Chondrocyte (in vitro differentiated cells): ENCODE measurements at regions not wholly inside any gene's neighbourhood (a gene's known extent, or its start where the extent isn't known, plus 50 kb on each side); places are given as distances from the start of the nearest gene placed in this dataset.

ENCODE experiments used
- DNase-seq: peaks from one replicate; pipeline ENCODE4 v3.0.0; 2021; ENCODE audit warnings: mixed read lengths, low spot score
- H3K27ac Mint-ChIP-seq: one replicate; pipeline ENCODE4 v1.8.0; 2021; ENCODE audit warnings: mild to moderate bottlenecking, moderate library complexity, mixed read lengths; ENCODE audit not compliant: unreplicated experiment
- H3K27me3 Mint-ChIP-seq: 2 replicates; pipeline ENCODE4 v1.8.0; 2021; ENCODE audit warnings: low read depth, mixed read lengths
- H3K36me3 Mint-ChIP-seq: 2 replicates; pipeline ENCODE4 v1.8.0; 2021; ENCODE audit warnings: low read depth, mixed read lengths
- H3K4me1 Mint-ChIP-seq: 2 replicates; pipeline ENCODE4 v1.8.0; 2021; ENCODE audit warnings: low read depth, mild to moderate bottlenecking, mixed read lengths
- H3K4me3 Mint-ChIP-seq: one replicate; pipeline ENCODE4 v1.8.0; 2021; ENCODE audit warnings: mild to moderate bottlenecking, moderate library complexity, mixed read lengths; ENCODE audit not compliant: unreplicated experiment
- H3K9me3 Mint-ChIP-seq: 2 replicates; pipeline ENCODE4 v1.8.0; 2021; ENCODE audit warnings: low read depth, mixed read lengths
- TF ChIP-seq, protein P1 (sequence below): fragments of 200-600 bp; sonication (generic); IDR thresholded peaks from 2 replicates; pipeline ENCODE4 v1.5.0; 2021; ENCODE audit warnings: antibody characterized with exemption, mild to moderate bottlenecking, moderate library complexity

DNA sequence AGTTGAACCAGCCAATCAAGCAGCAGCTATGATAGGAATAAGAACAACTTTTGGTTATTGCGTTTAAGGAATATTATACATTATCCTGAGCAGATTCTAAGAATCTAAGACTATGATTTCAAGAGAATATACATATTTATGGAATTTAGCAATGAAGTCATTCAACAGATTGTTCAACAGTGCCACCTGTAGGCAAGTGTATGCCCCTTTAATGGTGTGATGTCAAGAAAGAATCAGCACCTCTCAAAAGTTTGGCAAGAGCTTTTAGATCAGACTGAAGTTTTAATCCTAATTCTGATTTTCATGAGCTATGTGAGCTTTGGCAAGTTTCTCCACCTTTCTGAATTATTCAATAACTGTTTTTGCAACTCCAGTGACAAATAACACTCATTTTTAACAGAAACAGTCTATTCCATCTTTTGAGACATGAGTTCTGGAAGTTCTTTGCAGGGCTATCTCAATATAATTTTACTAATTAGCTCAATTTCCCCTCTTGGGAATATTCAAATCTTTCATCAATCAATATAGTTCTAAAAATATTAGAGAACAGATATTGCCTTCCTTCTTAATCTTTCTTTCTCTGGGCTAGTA, 474.3 kb upstream of the TOM1L1 start:
- no peaks in the 10 kb centered on the region for H3K4me1 Mint-ChIP-seq
- no peak for DNase-seq
- TF ChIP-seq, protein P1, sequence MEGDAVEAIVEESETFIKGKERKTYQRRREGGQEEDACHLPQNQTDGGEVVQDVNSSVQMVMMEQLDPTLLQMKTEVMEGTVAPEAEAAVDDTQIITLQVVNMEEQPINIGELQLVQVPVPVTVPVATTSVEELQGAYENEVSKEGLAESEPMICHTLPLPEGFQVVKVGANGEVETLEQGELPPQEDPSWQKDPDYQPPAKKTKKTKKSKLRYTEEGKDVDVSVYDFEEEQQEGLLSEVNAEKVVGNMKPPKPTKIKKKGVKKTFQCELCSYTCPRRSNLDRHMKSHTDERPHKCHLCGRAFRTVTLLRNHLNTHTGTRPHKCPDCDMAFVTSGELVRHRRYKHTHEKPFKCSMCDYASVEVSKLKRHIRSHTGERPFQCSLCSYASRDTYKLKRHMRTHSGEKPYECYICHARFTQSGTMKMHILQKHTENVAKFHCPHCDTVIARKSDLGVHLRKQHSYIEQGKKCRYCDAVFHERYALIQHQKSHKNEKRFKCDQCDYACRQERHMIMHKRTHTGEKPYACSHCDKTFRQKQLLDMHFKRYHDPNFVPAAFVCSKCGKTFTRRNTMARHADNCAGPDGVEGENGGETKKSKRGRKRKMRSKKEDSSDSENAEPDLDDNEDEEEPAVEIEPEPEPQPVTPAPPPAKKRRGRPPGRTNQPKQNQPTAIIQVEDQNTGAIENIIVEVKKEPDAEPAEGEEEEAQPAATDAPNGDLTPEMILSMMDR: peak; percentile 60
- no peak overlapping the region for H3K27ac Mint-ChIP-seq
- H3K9me3 Mint-ChIP-seq: peaks cover 17% of the 10 kb centered on the region
- H3K4me3 Mint-ChIP-seq: no peak overlapping the region
- H3K27me3 Mint-ChIP-seq: no peaks in the 10 kb centered on the region
- no peaks in the 10 kb centered on the region for H3K36me3 Mint-ChIP-seq

DNA sequence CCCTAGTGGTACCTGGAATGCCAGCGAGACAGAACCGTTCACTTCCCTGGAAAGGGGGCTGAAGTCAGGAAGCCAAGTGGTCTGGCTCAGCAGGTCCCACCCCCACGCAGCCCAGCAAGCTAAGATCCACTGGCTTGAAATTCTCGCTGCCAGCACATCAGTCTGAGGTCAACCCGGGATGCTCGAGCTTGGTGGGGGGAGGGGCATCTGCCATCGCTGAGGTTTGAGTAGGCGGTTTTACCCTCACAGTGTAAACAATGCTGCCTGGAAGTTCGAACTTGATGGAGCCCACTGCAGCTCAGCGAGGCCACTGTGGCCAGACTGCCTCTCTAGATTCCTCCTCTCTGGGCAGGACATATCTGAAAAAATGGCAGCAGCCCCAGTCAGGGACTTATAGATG, 464.7 kb upstream of the TOM1L1 start:
- Mint-ChIP-seq H3K27me3 (no peaks in the 10 kb centered on the region), H3K27ac (no peak overlapping the region), H3K36me3 (no peaks in the 10 kb centered on the region)

DNA sequence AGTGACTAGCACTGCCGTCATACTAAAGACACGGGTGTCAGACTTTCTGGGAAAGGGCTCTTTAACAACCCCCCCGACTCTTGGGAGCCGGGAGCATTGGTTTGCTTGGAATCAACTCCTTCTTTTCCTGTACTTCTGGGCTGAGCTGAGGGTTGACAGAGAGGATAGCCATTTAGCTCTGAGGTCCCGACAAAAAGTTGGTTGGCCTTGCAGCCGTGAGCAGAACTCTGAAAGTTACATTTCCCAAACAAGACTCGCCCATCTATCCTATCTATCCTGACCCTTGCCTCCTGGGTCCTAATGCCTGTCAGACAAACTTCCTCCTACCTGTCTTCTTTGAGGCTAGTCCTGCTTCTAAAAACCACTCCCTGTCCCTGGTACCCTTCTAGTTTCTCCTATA, 460.8 kb upstream of the TOM1L1 start:
- no peaks in the 10 kb centered on the region for H3K36me3 Mint-ChIP-seq
- TF ChIP-seq, protein P1: no peak
- H3K9me3 Mint-ChIP-seq: peaks cover 38% of the 10 kb centered on the region
- H3K4me3 Mint-ChIP-seq: no peak overlapping the region
- no peaks in the 10 kb centered on the region for H3K27me3 Mint-ChIP-seq
- DNase-seq: no peak
- no peaks in the 10 kb centered on the region for H3K4me1 Mint-ChIP-seq
- H3K27ac Mint-ChIP-seq: no peak overlapping the region

More for the DNA sequence above, 464.7 kb upstream of the TOM1L1 start:
- H3K9me3 Mint-ChIP-seq: peaks cover 32% of the 10 kb centered on the region
- TF ChIP-seq, protein P1: no peak
- H3K4me3 Mint-ChIP-seq: no peak overlapping the region
- DNase-seq: no peak
- H3K4me1 Mint-ChIP-seq: no peaks in the 10 kb centered on the region

DNA sequence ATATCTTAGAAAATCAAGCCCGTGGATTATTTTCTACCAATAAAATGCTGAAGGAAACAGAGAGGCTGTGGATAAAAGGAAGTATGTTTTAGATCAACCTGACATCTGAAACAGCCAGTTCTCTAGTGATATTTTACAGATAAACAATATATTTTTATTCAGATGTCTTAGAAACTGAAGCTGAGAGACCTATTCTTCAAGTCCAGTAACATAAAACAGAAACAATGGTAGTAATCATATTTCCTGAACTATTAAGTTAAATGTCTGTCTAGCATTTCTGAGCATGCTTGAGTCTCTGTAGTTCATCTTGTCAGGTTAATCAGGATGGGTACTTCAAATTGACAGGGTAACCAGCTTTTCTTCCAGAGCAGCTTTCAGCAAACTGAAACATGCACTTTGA, 449.6 kb upstream of the TOM1L1 start:
- H3K27me3 Mint-ChIP-seq: no peaks in the 10 kb centered on the region
- H3K27ac Mint-ChIP-seq: no peak overlapping the region
- DNase-seq: no peak
- TF ChIP-seq, protein P1: no peak
- no peaks in the 10 kb centered on the region for H3K36me3 Mint-ChIP-seq
- H3K4me3 Mint-ChIP-seq: no peak overlapping the region
- H3K9me3 Mint-ChIP-seq: peaks cover 41% of the 10 kb centered on the region
- no peaks in the 10 kb centered on the region for H3K4me1 Mint-ChIP-seq

DNA sequence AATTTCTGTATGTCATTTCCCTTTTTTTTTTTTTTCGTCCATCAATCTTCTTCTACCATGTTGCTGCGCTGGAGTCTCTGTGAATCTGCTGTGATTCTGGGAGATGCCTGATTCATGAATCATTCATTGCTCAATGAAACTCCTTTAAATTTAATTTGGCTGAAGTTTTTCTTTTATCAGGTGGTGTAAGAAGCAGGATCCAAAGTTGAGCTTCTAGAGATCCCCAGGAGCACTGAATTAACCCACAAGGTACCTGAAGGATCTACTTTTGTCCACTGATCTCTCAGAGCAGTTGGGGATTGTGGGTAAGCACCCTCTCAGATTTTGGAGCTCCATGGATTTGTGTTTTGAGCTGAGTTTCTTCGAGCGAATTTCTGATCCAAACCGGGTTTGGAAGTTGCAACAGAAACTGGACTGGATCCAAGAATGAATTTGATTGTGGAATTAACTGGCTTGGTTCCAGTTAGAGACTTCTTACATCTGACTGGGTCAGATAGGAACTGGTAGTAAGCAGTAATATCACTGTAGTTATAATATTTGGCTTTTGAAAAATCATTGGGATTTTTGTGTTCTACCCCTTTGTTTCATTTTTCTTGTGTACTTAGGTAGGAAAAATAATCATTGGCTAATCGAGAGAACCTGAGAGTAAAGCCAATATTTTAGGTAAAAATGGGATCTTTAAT, 447.8 kb upstream of the TOM1L1 start:
- H3K27ac Mint-ChIP-seq: no peak overlapping the region
- peaks cover 49% of the 10 kb centered on the region for H3K9me3 Mint-ChIP-seq
- H3K27me3 Mint-ChIP-seq: no peaks in the 10 kb centered on the region
- no peaks in the 10 kb centered on the region for H3K36me3 Mint-ChIP-seq
- DNase-seq: no peak
- H3K4me3 Mint-ChIP-seq: no peak overlapping the region
- H3K4me1 Mint-ChIP-seq: no peaks in the 10 kb centered on the region
- TF ChIP-seq, protein P1: no peak
